ENCODE measurements at regions not wholly inside any gene's neighbourhood (a gene's known extent, or its start where the extent isn't known, plus 50 kb on each side); places are given as distances from the start of the nearest gene placed in this dataset.

DNA sequence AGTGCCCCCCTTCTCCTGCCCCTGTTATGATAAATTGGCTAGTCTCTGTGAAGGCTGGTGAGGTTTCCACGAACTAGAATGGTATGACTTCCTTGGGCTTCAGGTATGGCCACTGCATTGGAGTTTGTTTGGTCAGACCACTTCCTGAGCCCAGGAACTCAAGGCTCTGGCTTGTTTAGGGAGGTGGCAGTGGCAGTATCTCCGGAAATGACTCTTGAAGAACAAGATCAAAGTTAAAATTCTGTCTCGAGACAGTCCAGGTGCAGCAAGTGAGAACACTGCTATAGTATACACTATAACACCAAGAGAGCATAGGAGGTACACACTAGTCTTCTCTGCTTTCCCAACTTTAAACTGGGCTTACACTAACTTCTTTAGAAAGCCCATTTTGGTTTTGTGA, 309.1 kb downstream of the KLF12 start:
- no peak for DNase-seq
- Histone ChIP-seq H2AFZ (ENCODE audit: low read length) (no peak overlapping the region), H3K27ac (ENCODE audit: low read length) (no peak overlapping the region), H3K4me2 (ENCODE audit: low read length) (no peak overlapping the region), H3K27me3 (ENCODE audit: low read length) (no peaks in the 10 kb centered on the region), H3K36me3 (ENCODE audit: low read depth, low read length) (no peaks in the 10 kb centered on the region), H3K79me2 (ENCODE audit: low read length) (no peaks in the 10 kb centered on the region), H3K4me3 (ENCODE audit: low read length) (no peak overlapping the region), H3K9ac (ENCODE audit: low read length) (no peak overlapping the region), H4K20me1 (ENCODE audit: low read length) (no peaks in the 10 kb centered on the region), H3F3A (ENCODE audit: low read length, unreplicated experiment) (no peaks in the 10 kb centered on the region), H3K4me1 (ENCODE audit: insufficient read depth, low read length) (no peaks in the 10 kb centered on the region), H3K9me3 (ENCODE audit: low read length) (no peaks in the 10 kb centered on the region), H3K9me2 (replicated peaks; ENCODE audit: low read length) (no peaks in the 10 kb centered on the region)
- ATAC-seq = no peak
- ChIA-PET POLR2A (ENCODE audit: unreplicated experiment) (no interaction called here), CTCF (no interaction called here)
- intact Hi-C loops (cut with micrococcal nuclease) = no loop called here
- BruUV-seq (replicated peaks) = no TSS peak
- TF ChIP-seq, protein P1, sequence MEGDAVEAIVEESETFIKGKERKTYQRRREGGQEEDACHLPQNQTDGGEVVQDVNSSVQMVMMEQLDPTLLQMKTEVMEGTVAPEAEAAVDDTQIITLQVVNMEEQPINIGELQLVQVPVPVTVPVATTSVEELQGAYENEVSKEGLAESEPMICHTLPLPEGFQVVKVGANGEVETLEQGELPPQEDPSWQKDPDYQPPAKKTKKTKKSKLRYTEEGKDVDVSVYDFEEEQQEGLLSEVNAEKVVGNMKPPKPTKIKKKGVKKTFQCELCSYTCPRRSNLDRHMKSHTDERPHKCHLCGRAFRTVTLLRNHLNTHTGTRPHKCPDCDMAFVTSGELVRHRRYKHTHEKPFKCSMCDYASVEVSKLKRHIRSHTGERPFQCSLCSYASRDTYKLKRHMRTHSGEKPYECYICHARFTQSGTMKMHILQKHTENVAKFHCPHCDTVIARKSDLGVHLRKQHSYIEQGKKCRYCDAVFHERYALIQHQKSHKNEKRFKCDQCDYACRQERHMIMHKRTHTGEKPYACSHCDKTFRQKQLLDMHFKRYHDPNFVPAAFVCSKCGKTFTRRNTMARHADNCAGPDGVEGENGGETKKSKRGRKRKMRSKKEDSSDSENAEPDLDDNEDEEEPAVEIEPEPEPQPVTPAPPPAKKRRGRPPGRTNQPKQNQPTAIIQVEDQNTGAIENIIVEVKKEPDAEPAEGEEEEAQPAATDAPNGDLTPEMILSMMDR (conservative IDR thresholded peaks at IDR 0.05; ENCODE audit: low read depth, low read length) = no peak
- TF ChIP-seq EZH2phosphoT487 (IDR thresholded peaks at IDR 0.05; ENCODE audit: borderline replicate concordance, low read length) (no peak), EZH2 (IDR thresholded peaks at IDR 0.05; ENCODE audit: low read length, unreplicated experiment) (no peak)

DNA sequence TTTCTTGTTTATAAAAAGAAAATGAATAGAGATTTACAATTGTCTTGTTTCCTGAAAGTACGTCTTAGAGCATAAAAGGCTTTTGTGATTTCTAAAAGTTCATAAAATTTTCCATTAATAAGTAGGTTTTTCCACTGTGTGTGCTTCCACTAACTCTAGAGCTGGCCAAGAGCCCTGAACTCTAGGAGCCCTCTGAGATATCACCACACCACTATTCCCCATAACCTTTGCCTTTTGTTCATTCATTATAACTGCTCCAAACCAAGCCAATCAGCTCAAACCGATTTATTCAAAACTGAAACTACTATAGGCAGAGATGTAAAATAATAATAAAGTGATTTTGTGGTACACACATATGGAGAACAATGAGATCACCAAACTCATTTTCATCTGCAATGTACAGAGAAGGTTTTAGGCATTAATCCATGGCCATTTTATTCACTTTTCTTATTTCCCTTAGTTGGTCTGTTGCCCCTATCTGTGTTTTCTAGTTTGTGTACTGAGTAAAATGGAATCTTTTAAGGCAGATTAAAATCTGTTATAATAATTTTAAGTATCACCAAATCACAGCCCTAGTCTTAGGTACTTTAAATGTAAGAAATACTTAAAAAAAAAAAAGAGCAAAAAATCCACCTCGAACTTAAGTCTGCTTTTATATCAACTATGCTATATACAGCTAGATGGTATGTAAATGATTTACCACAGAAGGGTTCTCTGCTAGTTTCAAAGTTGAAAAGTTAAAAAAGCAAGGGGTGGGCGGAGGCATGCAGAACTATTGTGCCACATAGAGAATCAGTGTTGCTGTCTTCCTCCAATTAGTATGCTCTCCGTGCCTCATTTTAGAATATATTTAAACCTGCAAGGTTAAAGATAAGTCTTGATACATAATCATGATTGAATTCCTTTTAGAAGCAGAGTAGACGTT, 311.3 kb downstream of the KLF12 start:
- ChIA-PET POLR2A (ENCODE audit: unreplicated experiment) (no interaction called here), CTCF (no interaction called here)
- Histone ChIP-seq H3K4me2 (ENCODE audit: low read length) (no peak overlapping the region), H3K9me3 (ENCODE audit: low read length) (no peaks in the 10 kb centered on the region), H3K4me3 (ENCODE audit: low read length) (no peak overlapping the region), H2AFZ (ENCODE audit: low read length) (no peak overlapping the region), H4K20me1 (ENCODE audit: low read length) (no peaks in the 10 kb centered on the region), H3K27me3 (ENCODE audit: low read length) (no peaks in the 10 kb centered on the region), H3K9me2 (replicated peaks; ENCODE audit: low read length) (no peaks in the 10 kb centered on the region), H3K79me2 (ENCODE audit: low read length) (no peaks in the 10 kb centered on the region), H3K4me1 (ENCODE audit: insufficient read depth, low read length) (no peaks in the 10 kb centered on the region), H3K9ac (ENCODE audit: low read length) (no peak overlapping the region), H3K27ac (ENCODE audit: low read length) (no peak overlapping the region), H3K36me3 (ENCODE audit: low read depth, low read length) (no peaks in the 10 kb centered on the region), H3F3A (ENCODE audit: low read length, unreplicated experiment) (no peaks in the 10 kb centered on the region)
- intact Hi-C loops (cut with micrococcal nuclease) = no loop called here
- no TSS peak for BruUV-seq (replicated peaks)
- TF ChIP-seq, protein P1 (conservative IDR thresholded peaks at IDR 0.05; ENCODE audit: low read depth, low read length) = no peak
- no peak for TF ChIP-seq EZH2phosphoT487 (IDR thresholded peaks at IDR 0.05; ENCODE audit: borderline replicate concordance, low read length)
- no peak for TF ChIP-seq EZH2 (IDR thresholded peaks at IDR 0.05; ENCODE audit: low read length, unreplicated experiment)
- no peak for ATAC-seq
- no peak for DNase-seq

DNA sequence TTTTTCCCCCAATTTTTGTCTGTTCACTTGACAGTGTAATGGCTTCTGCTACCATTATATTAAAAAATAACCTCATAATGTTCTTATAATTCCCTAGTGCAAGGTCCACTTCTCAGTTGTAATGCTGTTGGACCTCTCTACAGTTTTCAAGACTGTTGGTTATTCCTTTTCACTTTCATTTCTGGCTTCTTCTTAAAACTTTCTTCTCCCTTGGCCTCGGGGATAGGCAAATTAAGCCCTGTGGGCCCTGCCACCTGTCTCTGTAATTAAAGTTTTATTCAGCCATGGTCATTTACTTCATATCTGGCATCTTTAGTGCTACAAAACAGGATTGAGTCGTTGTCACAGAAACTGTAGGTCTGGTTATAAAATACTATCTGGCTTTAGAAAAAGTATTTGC, 313.5 kb downstream of the KLF12 start:
- peaks cover 6% of the 10 kb centered on the region for H3K4me1 ChIP-seq (ENCODE audit: insufficient read depth, low read length)
- H3K36me3 ChIP-seq (ENCODE audit: low read depth, low read length) = no peaks in the 10 kb centered on the region
- ChIA-PET CTCF (no interaction called here), POLR2A (ENCODE audit: unreplicated experiment) (no interaction called here)
- BruUV-seq (replicated peaks) = no TSS peak
- H3K4me2 ChIP-seq (ENCODE audit: low read length) = no peak overlapping the region
- no peak overlapping the region for H2AFZ ChIP-seq (ENCODE audit: low read length)
- TF ChIP-seq EZH2phosphoT487 (IDR thresholded peaks at IDR 0.05; ENCODE audit: borderline replicate concordance, low read length) (no peak), EZH2 (IDR thresholded peaks at IDR 0.05; ENCODE audit: low read length, unreplicated experiment) (no peak)
- TF ChIP-seq, protein P1 (conservative IDR thresholded peaks at IDR 0.05; ENCODE audit: low read depth, low read length) = no peak
- intact Hi-C loops (cut with micrococcal nuclease) = no loop called here
- H3K27ac ChIP-seq (ENCODE audit: low read length) = no peak overlapping the region
- no peaks in the 10 kb centered on the region for H3K27me3 ChIP-seq (ENCODE audit: low read length)
- ATAC-seq = no peak
- H3K9me3 ChIP-seq (ENCODE audit: low read length) = no peaks in the 10 kb centered on the region
- no peaks in the 10 kb centered on the region for H3F3A ChIP-seq (ENCODE audit: low read length, unreplicated experiment)
- H3K9ac ChIP-seq (ENCODE audit: low read length) = no peak overlapping the region
- DNase-seq = no peak
- H4K20me1 ChIP-seq (ENCODE audit: low read length) = no peaks in the 10 kb centered on the region
- H3K4me3 ChIP-seq (ENCODE audit: low read length) = no peak overlapping the region
- no peaks in the 10 kb centered on the region for H3K79me2 ChIP-seq (ENCODE audit: low read length)
- H3K9me2 ChIP-seq (replicated peaks; ENCODE audit: low read length) = no peaks in the 10 kb centered on the region

Measured in PC-3 (cell line).